AG10803 (cell line): ENCODE measurements at regions not wholly inside any gene's neighbourhood (a gene's known extent, or its start where the extent isn't known, plus 50 kb on each side); places are given as distances from the start of the nearest gene placed in this dataset.

ENCODE experiments used
- DNase-seq: peaks from one replicate; pipeline ENCODE4 v3.0.0; 2010; ENCODE audit warnings: low read depth
- H3K4me3 ChIP-seq: 2 replicates; pipeline ENCODE4 v1.5.1; 2011; ENCODE audit warnings: mild to moderate bottlenecking, low read length, control low read depth
- TF ChIP-seq, protein P1 (sequence below): conservative IDR thresholded peaks from 2 replicates; pipeline ENCODE4 v1.5.1; 2011; ENCODE audit warnings: mild to moderate bottlenecking, low read length, control low read depth, inconsistent platforms

DNA sequence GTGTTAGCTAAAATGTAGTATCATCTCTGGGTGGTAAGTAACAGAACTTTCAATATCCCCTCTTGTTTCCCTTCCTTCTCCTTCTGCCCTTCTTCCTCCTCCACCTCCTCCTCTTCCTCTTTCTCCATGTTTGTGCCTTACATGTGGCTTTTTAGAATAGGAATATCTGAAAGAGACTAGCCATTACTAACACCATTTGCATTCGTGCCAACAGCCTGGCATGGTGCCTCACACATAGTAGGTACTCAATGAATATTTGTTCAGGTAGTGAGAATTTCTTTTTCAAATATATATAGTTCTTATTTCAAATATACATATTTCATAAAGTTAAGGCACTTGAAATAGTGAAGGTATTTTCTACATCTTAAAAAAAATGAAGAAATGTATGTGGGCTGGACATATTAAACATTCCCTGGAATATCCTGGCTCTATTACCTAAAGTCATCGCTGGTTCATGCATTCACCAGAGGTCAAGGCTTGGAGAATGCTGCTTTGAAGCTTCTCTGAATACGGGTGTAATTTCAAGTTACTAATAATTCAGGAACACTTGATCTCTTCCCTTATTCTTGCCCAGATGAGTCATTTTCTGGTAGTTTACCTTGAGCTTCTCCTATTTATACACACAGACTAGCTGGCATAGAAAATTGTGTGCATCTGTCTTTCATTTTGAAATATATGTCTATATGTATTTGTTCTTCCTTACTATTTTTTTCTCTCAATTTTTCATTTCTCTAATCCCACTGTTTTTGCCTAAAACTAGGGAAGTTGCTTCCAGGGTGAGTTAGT is 319.4 kb downstream of the TGFB2 start:
- no peak overlapping the region for H3K4me3 ChIP-seq
- DNase-seq: no peak
- TF ChIP-seq, protein P1, sequence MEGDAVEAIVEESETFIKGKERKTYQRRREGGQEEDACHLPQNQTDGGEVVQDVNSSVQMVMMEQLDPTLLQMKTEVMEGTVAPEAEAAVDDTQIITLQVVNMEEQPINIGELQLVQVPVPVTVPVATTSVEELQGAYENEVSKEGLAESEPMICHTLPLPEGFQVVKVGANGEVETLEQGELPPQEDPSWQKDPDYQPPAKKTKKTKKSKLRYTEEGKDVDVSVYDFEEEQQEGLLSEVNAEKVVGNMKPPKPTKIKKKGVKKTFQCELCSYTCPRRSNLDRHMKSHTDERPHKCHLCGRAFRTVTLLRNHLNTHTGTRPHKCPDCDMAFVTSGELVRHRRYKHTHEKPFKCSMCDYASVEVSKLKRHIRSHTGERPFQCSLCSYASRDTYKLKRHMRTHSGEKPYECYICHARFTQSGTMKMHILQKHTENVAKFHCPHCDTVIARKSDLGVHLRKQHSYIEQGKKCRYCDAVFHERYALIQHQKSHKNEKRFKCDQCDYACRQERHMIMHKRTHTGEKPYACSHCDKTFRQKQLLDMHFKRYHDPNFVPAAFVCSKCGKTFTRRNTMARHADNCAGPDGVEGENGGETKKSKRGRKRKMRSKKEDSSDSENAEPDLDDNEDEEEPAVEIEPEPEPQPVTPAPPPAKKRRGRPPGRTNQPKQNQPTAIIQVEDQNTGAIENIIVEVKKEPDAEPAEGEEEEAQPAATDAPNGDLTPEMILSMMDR: no peak

DNA sequence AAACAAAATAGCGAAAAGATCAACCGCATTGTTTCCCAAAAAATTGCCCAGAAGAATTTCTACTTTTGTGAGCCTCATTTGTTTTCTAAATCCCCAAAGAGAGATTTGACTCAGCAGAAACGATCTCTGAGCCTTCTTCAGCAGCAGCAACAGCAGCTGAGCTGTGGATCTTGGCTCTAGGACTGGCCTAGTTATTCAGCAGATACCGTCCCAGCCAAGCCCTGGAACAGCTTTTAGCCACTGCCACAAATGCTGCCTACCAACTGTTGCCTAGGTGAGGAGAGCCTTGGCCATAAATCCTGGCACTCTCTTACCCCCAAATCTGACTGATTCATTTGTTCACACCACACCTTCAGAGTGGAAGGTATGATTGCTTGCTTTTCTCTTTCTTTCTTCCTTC is 320.1 kb downstream of the TGFB2 start:
- TF ChIP-seq, protein P1: no peak
- DNase-seq: peak; percentile 65

DNA sequence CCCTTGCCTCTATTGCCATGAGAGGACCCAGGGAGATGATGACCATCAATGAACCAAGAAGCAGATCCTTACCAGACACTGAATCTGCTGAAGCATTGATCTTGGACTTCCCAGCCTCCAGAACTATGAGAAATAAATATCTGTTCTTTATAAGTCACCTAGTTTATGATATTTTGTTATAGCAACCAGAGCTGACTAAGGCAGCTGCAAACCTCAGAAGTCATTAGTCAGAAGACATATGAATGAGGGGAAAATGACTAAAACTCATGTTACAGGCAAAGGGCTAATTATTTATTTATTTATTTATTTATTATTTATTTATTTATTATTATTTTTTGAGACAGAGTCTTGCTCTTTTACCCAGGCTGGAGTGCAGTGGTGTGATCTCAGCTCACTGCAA is 321.1 kb downstream of the TGFB2 start:
- H3K4me3 ChIP-seq: no peak overlapping the region
- TF ChIP-seq, protein P1: no peak
- DNase-seq: no peak

More for the DNA sequence above, 320.1 kb downstream of the TGFB2 start:
- no peak overlapping the region for H3K4me3 ChIP-seq

DNA sequence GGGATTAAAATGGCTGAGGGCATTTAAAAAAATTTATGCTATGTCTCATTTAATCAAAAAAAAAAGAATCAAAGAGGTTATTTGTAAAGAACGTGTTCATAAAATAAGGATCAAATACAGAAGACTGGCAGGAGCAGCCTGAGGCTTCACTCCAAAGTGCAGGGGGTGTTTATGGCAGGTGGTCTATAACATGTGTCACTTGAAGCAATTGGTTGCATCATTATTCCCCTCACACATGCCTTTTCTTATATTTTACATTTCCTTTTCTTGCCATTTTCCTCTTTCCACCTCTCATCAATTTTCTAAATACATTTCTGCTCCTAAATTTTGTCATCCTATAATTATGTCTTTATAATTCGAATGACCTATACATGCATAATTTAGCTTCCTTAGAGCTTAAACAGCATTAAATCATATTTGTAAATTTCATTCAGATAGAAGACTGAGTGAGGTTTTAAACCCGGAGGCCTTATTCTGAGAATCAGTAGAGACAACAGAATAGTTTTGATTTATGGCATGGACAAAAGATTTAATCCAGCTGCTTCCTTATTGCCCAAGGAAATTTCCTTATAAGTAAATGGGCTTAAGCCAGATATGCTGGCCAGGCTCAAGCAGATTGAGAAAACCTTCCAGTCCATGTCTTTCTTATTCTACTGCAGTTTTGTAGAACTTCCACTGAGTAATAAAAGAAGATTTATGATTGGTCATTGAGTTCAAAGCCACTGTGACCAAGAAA is 322.8 kb downstream of the TGFB2 start:
- TF ChIP-seq, protein P1: no peak
- no peak for DNase-seq
- no peak overlapping the region for H3K4me3 ChIP-seq

DNA sequence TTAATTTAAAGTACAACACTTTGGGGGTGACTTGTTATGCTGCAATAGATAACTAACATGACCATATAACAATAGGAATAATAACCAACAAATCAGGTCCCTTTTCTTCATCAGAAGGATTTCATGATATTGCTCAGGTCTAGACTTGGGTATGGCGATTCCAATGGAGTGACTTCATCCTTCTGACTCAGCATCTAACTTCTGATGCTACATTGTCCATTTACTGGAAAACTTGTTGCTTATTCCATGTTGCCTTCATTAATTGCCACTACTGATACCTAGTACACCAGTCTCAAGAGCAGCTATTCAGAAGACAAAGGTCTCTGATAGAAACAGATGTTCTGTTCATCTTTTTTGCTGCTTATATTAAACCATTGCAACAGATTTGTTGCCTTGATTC is 324.3 kb downstream of the TGFB2 start:
- H3K4me3 ChIP-seq: no peak overlapping the region
- TF ChIP-seq, protein P1: no peak
- DNase-seq: peak; percentile 35

DNA sequence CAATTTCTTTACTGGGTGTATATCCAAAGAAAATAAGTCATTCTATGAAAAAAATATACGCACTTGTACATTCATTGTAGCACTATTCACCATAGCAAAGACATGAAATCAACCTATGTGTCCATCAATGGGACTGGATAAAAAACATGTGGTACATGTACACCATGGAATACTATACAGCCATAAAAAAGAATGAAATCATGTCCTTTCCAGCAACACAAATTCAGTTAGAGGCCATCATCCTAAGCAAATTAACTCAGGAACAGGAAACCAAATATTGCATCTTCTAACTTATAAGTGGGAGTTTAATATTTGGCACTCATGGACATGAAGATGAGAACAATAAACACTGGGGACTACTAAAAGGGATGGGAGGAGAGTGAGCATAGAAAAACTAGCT is 325.7 kb downstream of the TGFB2 start:
- DNase-seq: no peak

More for the DNA sequence above, 325.7 kb downstream of the TGFB2 start:
- TF ChIP-seq, protein P1: no peak
- no peak overlapping the region for H3K4me3 ChIP-seq
